NCI-H2081 treated with DMSO at 0.1 percent for 48 hours (cell line): ENCODE measurements at regions not wholly inside any gene's neighbourhood (a gene's known extent, or its start where the extent isn't known, plus 50 kb on each side); places are given as distances from the start of the nearest gene placed in this dataset.
"Not testable (repeated sequence)": the region's sequence is repeated elsewhere in the genome, so short reads cannot be mapped to it uniquely, and the experiment has no call there.

Experiments
- DNase-seq: peaks from one replicate; lab custom pipeline; 2025; lab: John Stamatoyannopoulos, UW

GRCh38 chr3:75394102-75394501 lies 270.0 kb upstream of the FRG2C start:
- not testable (repeated sequence) for DNase-seq

GRCh38 chr3:75394562-75395360 lies 269.4 kb upstream of the FRG2C start:
- DNase-seq = not testable (repeated sequence)

GRCh38 chr3:75395580-75396315 lies 268.4 kb upstream of the FRG2C start:
- no peak for DNase-seq

- DNase-seq = no peak
Measured at GRCh38 chr3:75396316-75396802, 267.8 kb upstream of the FRG2C start.

GRCh38 chr3:75397486-75397885 lies 266.6 kb upstream of the FRG2C start:
- DNase-seq = not testable (repeated sequence)

GRCh38 chr3:75422101-75422945 lies 241.8 kb upstream of the FRG2C start:
- not testable (repeated sequence) for DNase-seq

- DNase-seq = not testable (repeated sequence)
Measured at GRCh38 chr3:75425379-75425778, 238.7 kb upstream of the FRG2C start.

GRCh38 chr3:75427486-75427885 lies 236.6 kb upstream of the FRG2C start:
- DNase-seq = not testable (repeated sequence)

- not testable (repeated sequence) for DNase-seq
Measured at GRCh38 chr3:75427906-75428305, 236.2 kb upstream of the FRG2C start.

GRCh38 chr3:75429561-75430220 lies 234.4 kb upstream of the FRG2C start:
- not testable (repeated sequence) for DNase-seq

GRCh38 chr3:75430406-75430805 lies 233.7 kb upstream of the FRG2C start:
- not testable (repeated sequence) for DNase-seq

GRCh38 chr3:75431120-75431519 lies 233.0 kb upstream of the FRG2C start:
- DNase-seq = not testable (repeated sequence)

GRCh38 chr3:75432466-75432865 lies 231.7 kb upstream of the FRG2C start:
- DNase-seq = not testable (repeated sequence)

- not testable (repeated sequence) for DNase-seq
Measured at GRCh38 chr3:75432885-75433284, 231.2 kb upstream of the FRG2C start.

GRCh38 chr3:75433295-75433694 lies 230.8 kb upstream of the FRG2C start:
- DNase-seq = not testable (repeated sequence)

- not testable (repeated sequence) for DNase-seq
Measured at GRCh38 chr3:75434276-75434912, 229.7 kb upstream of the FRG2C start.

GRCh38 chr3:75434913-75435793 lies 229.0 kb upstream of the FRG2C start:
- not testable (repeated sequence) for DNase-seq

- not testable (repeated sequence) for DNase-seq
Measured at GRCh38 chr3:75435794-75436400, 228.2 kb upstream of the FRG2C start.

GRCh38 chr3:75440986-75441385 lies 223.1 kb upstream of the FRG2C start:
- not testable (repeated sequence) for DNase-seq
